HG03378 (cell line): ENCODE measurements at regions not wholly inside any gene's neighbourhood (a gene's known extent, or its start where the extent isn't known, plus 50 kb on each side); places are given as distances from the start of the nearest gene placed in this dataset.

Experiments
- ATAC-seq: cut with Tn5 transposase; IDR thresholded peaks from one replicate; pipeline ENCODE4 v1.9.1; 2021; ENCODE audit warnings: mild to moderate bottlenecking, moderate library complexity; ENCODE audit not compliant: unreplicated experiment

- no peak for ATAC-seq
Measured at GRCh38 chr13:38519229-38519911, 167.5 kb upstream of the FREM2 start.

- ATAC-seq, result no peak
Measured at GRCh38 chr13:38520041-38520440, 166.8 kb upstream of the FREM2 start.

- no peak for ATAC-seq
Measured at GRCh38 chr13:38527140-38527539, 159.7 kb upstream of the FREM2 start.

- ATAC-seq, result no peak
Measured at GRCh38 chr13:38528986-38529385, 157.9 kb upstream of the FREM2 start.

DNA sequence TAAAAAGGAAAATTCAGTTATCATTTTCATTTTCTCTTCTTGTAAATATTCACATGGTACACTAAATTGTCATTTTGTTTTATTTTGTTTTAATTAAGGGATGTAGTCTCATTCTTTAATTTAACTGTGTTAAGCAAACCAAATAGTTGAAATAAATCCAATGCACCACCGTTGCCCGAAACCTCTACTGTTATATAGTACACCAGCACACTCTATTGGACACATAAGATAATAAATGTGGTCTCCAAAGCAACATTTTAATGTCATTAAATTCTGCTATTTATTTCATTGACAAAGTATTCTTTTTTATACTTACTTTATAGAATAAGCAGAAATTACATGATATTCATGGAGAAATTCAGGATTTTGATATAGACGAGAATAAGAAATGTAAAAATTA is 156.4 kb upstream of the FREM2 start:
- no peak for ATAC-seq

- no peak for ATAC-seq
Measured at GRCh38 chr13:38535261-38535660, 151.6 kb upstream of the FREM2 start.

- ATAC-seq, result no peak
Measured at GRCh38 chr13:38537051-38537450, 149.8 kb upstream of the FREM2 start.

- ATAC-seq, result no peak
Measured at GRCh38 chr13:38538422-38538821, 148.5 kb upstream of the FREM2 start.

GRCh38 chr13:38539632-38540031 is 147.2 kb upstream of the FREM2 start:
- ATAC-seq, result no peak

DNA sequence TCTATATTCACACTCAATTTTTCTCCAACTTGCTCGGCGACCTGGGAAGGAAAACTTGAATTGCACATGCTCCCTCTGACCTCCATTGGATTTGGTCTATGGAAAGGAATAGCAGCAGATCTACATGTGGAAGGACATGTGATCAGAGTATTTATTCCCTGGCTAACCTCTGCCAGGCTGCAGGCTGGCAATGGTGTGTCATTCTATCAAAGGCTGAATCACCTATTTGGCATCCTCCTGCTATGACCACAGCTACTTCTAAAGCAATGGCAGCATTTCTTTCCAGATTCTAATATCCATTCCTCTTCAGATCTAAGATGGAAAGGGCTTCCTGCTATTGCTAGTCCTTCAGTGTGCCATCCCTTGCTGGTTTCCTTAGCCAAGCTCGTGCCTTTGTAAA is 144.3 kb upstream of the FREM2 start:
- ATAC-seq, result no peak

- no peak for ATAC-seq
Measured at GRCh38 chr13:38543561-38543960, 143.3 kb upstream of the FREM2 start.

DNA sequence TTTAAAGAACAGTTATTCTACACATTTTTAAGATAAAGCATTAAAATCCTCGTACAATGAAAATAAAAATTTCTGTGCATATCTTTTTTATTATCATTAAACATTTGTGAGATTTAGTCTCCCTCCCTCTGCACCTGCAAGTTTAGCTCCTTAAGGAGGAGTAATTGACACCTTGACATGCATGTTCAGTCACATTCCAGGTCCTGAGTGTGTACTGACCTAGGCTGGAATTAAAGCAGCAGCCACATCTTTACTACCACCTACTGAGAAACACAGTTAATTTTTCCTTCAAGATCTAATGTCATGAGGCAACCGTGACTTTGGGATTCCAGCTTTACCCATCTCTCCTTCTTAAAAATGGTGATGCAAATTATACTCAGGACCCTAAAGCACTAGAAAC is 123.1 kb upstream of the FREM2 start:
- ATAC-seq, result no peak

GRCh38 chr13:38564256-38565150 is 122.4 kb upstream of the FREM2 start:
- ATAC-seq, result no peak

DNA sequence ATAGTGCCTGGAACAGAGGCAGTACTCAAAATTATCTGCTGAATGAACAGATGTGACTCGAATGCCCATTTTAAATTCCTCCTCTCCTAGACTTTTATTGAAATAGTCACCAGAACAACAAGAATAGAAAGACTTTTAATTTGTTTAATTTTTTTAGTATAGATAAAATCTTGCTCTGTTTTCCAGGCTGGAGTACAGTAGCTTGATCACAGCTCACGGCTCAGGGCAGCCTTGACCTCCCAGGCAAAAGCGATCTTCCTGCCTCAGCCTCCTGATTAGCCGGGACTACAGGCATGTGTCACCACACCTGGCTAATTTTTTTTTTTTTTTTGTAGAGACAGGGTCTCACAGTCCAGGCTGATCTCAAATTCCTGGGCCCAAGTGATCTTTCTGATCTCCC is 120.9 kb upstream of the FREM2 start:
- ATAC-seq, result no peak

GRCh38 chr13:38566519-38566918 is 120.4 kb upstream of the FREM2 start:
- no peak for ATAC-seq

- ATAC-seq, result no peak
Measured at GRCh38 chr13:38570706-38571105, 116.2 kb upstream of the FREM2 start.

GRCh38 chr13:38575427-38575826 is 111.5 kb upstream of the FREM2 start:
- ATAC-seq, result no peak

- no peak for ATAC-seq
Measured at GRCh38 chr13:38577048-38577447, 109.8 kb upstream of the FREM2 start.

- peak; percentile 60 for ATAC-seq
Measured at GRCh38 chr13:38582133-38582532, 104.7 kb upstream of the FREM2 start.

DNA sequence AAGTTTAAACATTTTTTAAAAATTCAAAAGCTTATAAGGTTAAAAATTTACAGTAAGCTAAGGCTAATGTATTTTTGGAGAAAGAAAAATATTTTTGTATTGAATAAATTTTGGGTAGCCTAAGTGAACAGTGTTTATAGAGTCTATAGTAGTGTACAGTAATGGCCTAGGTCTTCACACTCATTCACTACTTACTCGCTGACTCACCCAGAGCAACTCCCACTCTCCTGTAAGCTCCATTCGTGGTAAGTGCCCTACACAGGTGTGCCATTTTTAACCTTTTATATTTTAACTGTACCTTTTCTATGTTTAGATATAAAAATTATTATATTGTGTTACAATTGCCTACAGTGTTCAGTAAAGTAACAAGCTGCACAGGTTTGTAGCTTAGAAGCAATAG is 96.6 kb upstream of the FREM2 start:
- ATAC-seq, result no peak

DNA sequence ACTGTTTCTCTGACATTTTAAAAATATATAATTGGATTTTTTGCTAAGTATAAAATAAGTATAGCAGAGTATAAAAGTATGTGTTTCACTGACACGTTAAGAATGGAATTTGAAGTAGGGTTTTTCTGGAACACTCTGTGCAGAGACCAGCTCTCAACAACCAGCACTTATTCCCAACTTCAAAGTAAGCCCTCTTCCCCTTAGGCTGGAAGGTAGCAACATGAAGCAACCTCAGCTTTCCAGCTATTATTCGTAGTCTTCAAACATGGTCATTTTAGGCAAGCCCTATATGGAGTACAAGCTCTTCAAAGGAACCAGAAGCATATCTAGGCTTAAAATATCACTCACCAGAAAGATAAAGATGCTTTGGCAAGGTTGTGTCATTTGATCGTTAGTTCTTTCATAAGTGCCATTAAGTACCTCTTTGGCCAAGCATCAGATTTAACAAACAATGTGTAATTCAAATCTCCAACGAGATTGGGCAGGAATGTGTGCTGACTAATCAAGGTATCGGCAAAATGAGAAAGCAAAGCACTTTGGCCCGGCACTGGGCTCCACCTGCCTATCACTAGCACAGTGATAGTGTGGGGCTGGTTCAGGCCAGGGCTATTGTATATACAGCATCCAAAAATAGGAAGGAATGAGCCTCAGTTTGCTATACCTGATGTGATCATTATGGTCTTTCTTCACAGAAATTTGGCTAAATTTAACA is 95.9 kb upstream of the FREM2 start:
- no peak for ATAC-seq

GRCh38 chr13:38602266-38602665 is 84.6 kb upstream of the FREM2 start:
- no peak for ATAC-seq
